ENCODE measurements at regions not wholly inside any gene's neighbourhood (a gene's known extent, or its start where the extent isn't known, plus 50 kb on each side); places are given as distances from the start of the nearest gene placed in this dataset.

GRCh38 chr2:237258116-237258515 lies 155.8 kb downstream of the COL6A3 start:
- TF ChIP-seq CTCF (IDR thresholded peaks at IDR 0.05) (no peak), POLR2A (IDR thresholded peaks at IDR 0.05) (no peak)
